Liver (tissue), 8 donors: ENCODE measurements at regions not wholly inside any gene's neighbourhood (a gene's known extent, or its start where the extent isn't known, plus 50 kb on each side); places are given as distances from the start of the nearest gene placed in this dataset.

ENCODE experiments used
- DNase-seq: peaks from one replicate; pipeline ENCODE4 v3.0.0-alpha.2; 2017; ENCODE audit warnings: low spot score
- H3K27ac ChIP-seq, 2 donors: one replicate each; pipeline ENCODE4 v1.7.0; 2013; ENCODE audit warnings: inconsistent platforms in 2 of 2, low read length in 2 of 2, control low read depth in 1 of 2, low read depth in 1 of 2, mild to moderate bottlenecking in 1 of 2
- H3K27me3 ChIP-seq, 4 donors: one replicate each; pipeline versions ENCODE4 v1.6.1 to v1.7.0; 2013; ENCODE audit warnings: low read length in 3 of 4, inconsistent platforms in 1 of 4, mild to moderate bottlenecking in 1 of 4, moderate library complexity in 1 of 4; ENCODE audit not compliant: control insufficient read depth in 4 of 4, insufficient read depth in 4 of 4
- H3K36me3 ChIP-seq, 4 donors: one replicate each; pipeline versions ENCODE4 v1.6.1 to v1.7.0; 2013; ENCODE audit warnings: low read length in 3 of 4, mild to moderate bottlenecking in 3 of 4, low read depth in 1 of 4, moderate library complexity in 1 of 4; ENCODE audit not compliant: control insufficient read depth in 4 of 4, insufficient read depth in 3 of 4
- H3K4me1 ChIP-seq, 4 donors: one replicate each; pipeline versions ENCODE4 v1.6.1 to v1.7.0; 2013; ENCODE audit warnings: low read length in 3 of 4, mild to moderate bottlenecking in 3 of 4, moderate library complexity in 1 of 4; ENCODE audit not compliant: control insufficient read depth in 4 of 4, insufficient read depth in 4 of 4
- H3K4me3 ChIP-seq, 3 donors: one replicate each; pipeline versions ENCODE4 v1.6.1 to v1.7.0; 2013; ENCODE audit warnings: low read length in 3 of 3, control low read depth in 1 of 3, low read depth in 1 of 3, mild to moderate bottlenecking in 1 of 3
- H3K9ac ChIP-seq, 2 donors: one replicate each; pipeline ENCODE4 v1.7.0; 2013; ENCODE audit warnings: low read length in 2 of 2, mild to moderate bottlenecking in 2 of 2, moderate library complexity in 2 of 2, control low read depth in 1 of 2, low read depth in 1 of 2
- H3K9me3 ChIP-seq, 4 donors: one replicate each; pipeline versions ENCODE4 v1.6.1 to v1.7.0; 2013; ENCODE audit warnings: low read length in 3 of 4; ENCODE audit not compliant: control insufficient read depth in 4 of 4
- ATF3 ChIP-seq: IDR thresholded peaks from 2 replicates; pipeline ENCODE4 v1.6.1; 2016; ENCODE audit warnings: antibody characterized with exemption
- CTCF ChIP-seq: fragments of 150-350 bp; IDR thresholded peaks from 2 replicates; pipeline ENCODE4 v1.5.1; 2017; ENCODE audit warnings: improper control_type of control experiment, low read depth, low read length; ENCODE audit not compliant: missing input control
- EGR1 ChIP-seq, 2 donors: IDR thresholded peaks; 2 replicates each; pipeline ENCODE4 v1.6.1; 2016 to 2018; ENCODE audit warnings: antibody characterized with exemption in 2 of 2, low read depth in 2 of 2
- FOXA1 ChIP-seq: IDR thresholded peaks from 2 replicates; pipeline ENCODE4 v1.6.1; 2016; ENCODE audit warnings: antibody characterized with exemption
- FOXA2 ChIP-seq: IDR thresholded peaks from 2 replicates; pipeline ENCODE4 v1.6.1; 2016; ENCODE audit warnings: antibody characterized with exemption
- GABPA ChIP-seq, 2 donors: IDR thresholded peaks in 1 of 2; conservative IDR thresholded peaks in 1 of 2; 2 replicates each; pipeline ENCODE4 v1.6.1; 2016; ENCODE audit warnings: antibody characterized with exemption in 2 of 2, mild to moderate bottlenecking in 1 of 2, moderate library complexity in 1 of 2
- HNF4A ChIP-seq, 2 donors: conservative IDR thresholded peaks; 2 replicates each; pipeline ENCODE4 v1.6.1; 2016; ENCODE audit warnings: antibody characterized with exemption in 2 of 2, mild to moderate bottlenecking in 2 of 2
- HNF4G ChIP-seq: IDR thresholded peaks from 2 replicates; pipeline ENCODE4 v1.6.1; 2016; ENCODE audit warnings: antibody characterized with exemption
- JUND ChIP-seq, 2 donors: IDR thresholded peaks; 2 replicates each; pipeline ENCODE4 v1.6.1; 2016; ENCODE audit warnings: antibody characterized with exemption in 2 of 2
- MAX ChIP-seq: IDR thresholded peaks from 2 replicates; pipeline ENCODE4 v1.6.1; 2016; ENCODE audit warnings: antibody characterized with exemption
- NR2F2 ChIP-seq: IDR thresholded peaks from 2 replicates; pipeline ENCODE4 v1.6.1; 2016; ENCODE audit warnings: antibody characterized with exemption
- RAD21 ChIP-seq, 2 donors: IDR thresholded peaks; 2 replicates each; pipeline ENCODE4 v1.6.1; 2016; ENCODE audit warnings: antibody characterized with exemption in 2 of 2, mild to moderate bottlenecking in 2 of 2
- REST ChIP-seq: IDR thresholded peaks from 2 replicates; pipeline ENCODE4 v1.6.1; 2016; ENCODE audit warnings: antibody characterized with exemption, mild to moderate bottlenecking
- RXRA ChIP-seq, 2 donors: IDR thresholded peaks; 2 replicates each; pipeline ENCODE4 v1.6.1; 2017 to 2018; ENCODE audit warnings: antibody characterized with exemption in 2 of 2, mild to moderate bottlenecking in 1 of 2
- SP1 ChIP-seq: IDR thresholded peaks from 2 replicates; pipeline ENCODE4 v1.6.1; 2018; ENCODE audit warnings: antibody characterized with exemption, mild to moderate bottlenecking
- TAF1 ChIP-seq: conservative IDR thresholded peaks from 2 replicates; pipeline ENCODE4 v1.6.1; 2016; ENCODE audit warnings: antibody characterized with exemption, mild to moderate bottlenecking
- YY1 ChIP-seq: IDR thresholded peaks from 2 replicates; pipeline ENCODE4 v1.6.1; 2016; ENCODE audit warnings: antibody characterized with exemption, mild to moderate bottlenecking
- ZBTB33 ChIP-seq: IDR thresholded peaks from 2 replicates; pipeline ENCODE4 v1.6.1; 2016; ENCODE audit warnings: antibody characterized with exemption
- WGBS: extraction: QIAGEN DNeasy Blood & Tissue Kit; methylation state at CpG from one replicate; pipeline ENCODE4 v1.1.7; 2013; 5-methylcytosine and 5-hydroxymethylcytosine counted together
- donor health status: healthy.
- donor health status: healthy.
- donor health status: healthy.
- donor health status: healthy.
- donor health status: healthy.

GRCh38 chr10:62496925-62497324 is 122.8 kb downstream of the ZNF365 start:
- WGBS, result 70% methylated on average over 3 of the region's 3 CpGs
- TF ChIP-seq ZBTB33 (no peak), MAX (no peak), ATF3 (no peak), JUND (IDR thresholded peaks at IDR 0.05) (no peak), TAF1 (no peak), NR2F2 (no peak), SP1 (no peak), GABPA (IDR thresholded peaks at IDR 0.05 in 1 of 2, conservative IDR thresholded peaks at IDR 0.05 in 1 of 2) (no peak), HNF4G (no peak), RAD21 (IDR thresholded peaks at IDR 0.05) (no peak), FOXA1 (no peak), CTCF (no peak), EGR1 (IDR thresholded peaks at IDR 0.05; ENCODE audit: low read depth in 2 of 2) (no peak), YY1 (no peak), HNF4A (conservative IDR thresholded peaks at IDR 0.05) (no peak), REST (no peak), FOXA2 (no peak), RXRA (IDR thresholded peaks at IDR 0.05) (no peak)
- Histone ChIP-seq H3K9me3 (no peaks in the 10 kb centered on the region), H3K27me3 (no peaks in the 10 kb centered on the region), H3K9ac (no peak overlapping the region), H3K4me3 (no peak overlapping the region), H3K27ac (no peak overlapping the region), H3K4me1 (no peaks in the 10 kb centered on the region), H3K36me3 (no peaks in the 10 kb centered on the region)
- DNase-seq, result no peak

GRCh38 chr10:62498271-62498670 is 124.1 kb downstream of the ZNF365 start:
- Histone ChIP-seq H3K4me1 (no peaks in the 10 kb centered on the region), H3K9me3 (no peaks in the 10 kb centered on the region), H3K9ac (no peak overlapping the region), H3K27ac (no peak overlapping the region), H3K36me3 (no peaks in the 10 kb centered on the region), H3K27me3 (no peaks in the 10 kb centered on the region), H3K4me3 (no peak overlapping the region)
- no peak for DNase-seq
- WGBS, result 77% methylated on average over 3 of the region's 3 CpGs
- TF ChIP-seq RXRA (IDR thresholded peaks at IDR 0.05) (no peak), YY1 (no peak), SP1 (no peak), HNF4G (no peak), FOXA2 (no peak), CTCF (no peak), MAX (no peak), TAF1 (no peak), NR2F2 (no peak), HNF4A (conservative IDR thresholded peaks at IDR 0.05) (no peak), ATF3 (no peak), GABPA (IDR thresholded peaks at IDR 0.05 in 1 of 2, conservative IDR thresholded peaks at IDR 0.05 in 1 of 2) (no peak)
